PC-9 (cell line): ENCODE measurements at regions not wholly inside any gene's neighbourhood (a gene's known extent, or its start where the extent isn't known, plus 50 kb on each side); places are given as distances from the start of the nearest gene placed in this dataset.
"Not testable (repeated sequence)": the region's sequence is repeated elsewhere in the genome, so short reads cannot be mapped to it uniquely, and the experiment has no call there.

Experiments used
- BruUV-seq: library from RNA; stranded (reverse); fragments of 400-500 nt; replicated peaks from 2 replicates; lab custom pipeline; 2021; lab: Mats Ljungman, UMichigan
- CTCF ChIA-PET: fragments of 300-600 bp; sonication (Branson Sonifier 250); formaldehyde crosslinking; loops from one replicate; lab custom pipeline; 2022; ENCODE audit warnings: antibody characterized with exemption; lab: Charles Lee
- POLR2A ChIA-PET: fragments of 300-600 bp; sonication (Branson Sonifier 250); formaldehyde crosslinking; loops from one replicate; lab custom pipeline; 2022; ENCODE audit warnings: antibody characterized with exemption; ENCODE audit not compliant: unreplicated experiment; lab: Charles Lee
- DNase-seq, 2 experiments: peaks; one replicate each; pipeline versions ENCODE4 v3.0.0 to v3.0.0-alpha.2; 2015 to 2022; ENCODE audit warnings: mixed read lengths in 1 of 2
- H2AFZ ChIP-seq: fragments of 200-600 bp; sonication (generic); 2 replicates; pipeline ENCODE4 v1.8.1; 2017; ENCODE audit warnings: antibody characterized with exemption
- H3F3A ChIP-seq: fragments of 200-600 bp; sonication (generic); 2 replicates; pipeline ENCODE4 v1.8.1; 2017; ENCODE audit warnings: antibody characterized with exemption, mild to moderate bottlenecking, low read depth; ENCODE audit not compliant: insufficient read depth
- H3K27ac ChIP-seq: fragments of 200-600 bp; sonication (generic); 2 replicates; pipeline ENCODE4 v1.6.1; 2016; ENCODE audit warnings: mixed run types
- H3K27me3 ChIP-seq: fragments of 200-600 bp; sonication (generic); 2 replicates; pipeline ENCODE4 v1.6.1; 2016; ENCODE audit warnings: low read depth, mixed run types; ENCODE audit not compliant: insufficient read depth
- H3K36me3 ChIP-seq: fragments of 200-600 bp; sonication (generic); 2 replicates; pipeline ENCODE4 v1.6.1; 2016; ENCODE audit warnings: low read depth, mixed run types
- H3K4me1 ChIP-seq: fragments of 200-600 bp; sonication (generic); replicated peaks from 2 replicates; pipeline ENCODE4 v1.6.1; 2016; ENCODE audit warnings: mixed run types; ENCODE audit not compliant: insufficient read depth
- H3K4me2 ChIP-seq: fragments of 200-600 bp; sonication (generic); 2 replicates; pipeline ENCODE4 v1.6.1; 2017; ENCODE audit warnings: mixed run types
- H3K4me3 ChIP-seq: fragments of 200-600 bp; sonication (generic); 2 replicates; pipeline ENCODE4 v1.6.1; 2016; ENCODE audit warnings: mixed run types
- H3K79me2 ChIP-seq: fragments of 200-600 bp; sonication (generic); 2 replicates; pipeline ENCODE4 v1.6.1; 2017; ENCODE audit warnings: low read depth, mixed run types
- H3K9me2 ChIP-seq: fragments of 200-600 bp; sonication (generic); 2 replicates; pipeline ENCODE4 v1.8.1; 2017; ENCODE audit warnings: mild to moderate bottlenecking; ENCODE audit not compliant: insufficient read depth
- H3K9me3 ChIP-seq: fragments of 200-600 bp; sonication (generic); 2 replicates; pipeline ENCODE4 v1.8.1; 2016; ENCODE audit warnings: low read depth; ENCODE audit not compliant: insufficient read depth
- H4K20me1 ChIP-seq: fragments of 200-600 bp; sonication (generic); 2 replicates; pipeline ENCODE4 v1.8.1; 2017; ENCODE audit not compliant: insufficient read depth
- EZH2 ChIP-seq: fragments of 200-600 bp; sonication (generic); IDR thresholded peaks from 2 replicates; pipeline ENCODE4 v1.8.0; 2017; ENCODE audit warnings: antibody characterized with exemption, low read depth
- intact Hi-C: fragments of 100-400 bp; cut with micrococcal nuclease; formaldehyde crosslinking; loops from one replicate; pipeline ENCODE4 v1.10.0; 2022; ENCODE audit not compliant: unreplicated experiment
- TF ChIP-seq, protein P1 (sequence below): fragments of 200-600 bp; sonication (generic); conservative IDR thresholded peaks from 2 replicates; pipeline ENCODE4 v1.6.1; 2017; ENCODE audit warnings: mixed run types, antibody characterized with exemption, mild to moderate bottlenecking, moderate library complexity

GRCh38 chr7:68712956-68713495, 885.2 kb upstream of the AUTS2 start:
- ChIA-PET CTCF (no interaction called here), POLR2A (no interaction called here)
- no peaks in the 10 kb centered on the region for H3K27me3 ChIP-seq
- no peaks in the 10 kb centered on the region; the same call in 1 of the 2 replicates for H3F3A ChIP-seq
- H3K27ac ChIP-seq: no peak overlapping the region
- no peak overlapping the region for H3K4me3 ChIP-seq
- intact Hi-C loops: no loop called here
- no peak for DNase-seq
- no peak overlapping the region for H3K4me2 ChIP-seq
- no peaks in the 10 kb centered on the region for H4K20me1 ChIP-seq
- H3K36me3 ChIP-seq: no peaks in the 10 kb centered on the region
- no peak for TF ChIP-seq EZH2
- no TSS peak for BruUV-seq
- H2AFZ ChIP-seq: no peak overlapping the region
- no peaks in the 10 kb centered on the region for H3K79me2 ChIP-seq
- H3K9me2 ChIP-seq: no peaks in the 10 kb centered on the region
- H3K4me1 ChIP-seq: peaks cover 3% of the 10 kb centered on the region
- H3K9me3 ChIP-seq: no peaks in the 10 kb centered on the region

GRCh38 chr7:68714135-68714534, 884.1 kb upstream of the AUTS2 start:
- CTCF ChIA-PET, H3K9me2 ChIP-seq, H3K27ac ChIP-seq, intact Hi-C loops, H3K4me2 ChIP-seq, H3K36me3 ChIP-seq, H3F3A ChIP-seq, H4K20me1 ChIP-seq, H3K9me3 ChIP-seq, POLR2A ChIA-PET, H3K79me2 ChIP-seq, H3K27me3 ChIP-seq, BruUV-seq, H2AFZ ChIP-seq, H3K4me1 ChIP-seq, H3K4me3 ChIP-seq, DNase-seq: not testable (repeated sequence)

DNA sequence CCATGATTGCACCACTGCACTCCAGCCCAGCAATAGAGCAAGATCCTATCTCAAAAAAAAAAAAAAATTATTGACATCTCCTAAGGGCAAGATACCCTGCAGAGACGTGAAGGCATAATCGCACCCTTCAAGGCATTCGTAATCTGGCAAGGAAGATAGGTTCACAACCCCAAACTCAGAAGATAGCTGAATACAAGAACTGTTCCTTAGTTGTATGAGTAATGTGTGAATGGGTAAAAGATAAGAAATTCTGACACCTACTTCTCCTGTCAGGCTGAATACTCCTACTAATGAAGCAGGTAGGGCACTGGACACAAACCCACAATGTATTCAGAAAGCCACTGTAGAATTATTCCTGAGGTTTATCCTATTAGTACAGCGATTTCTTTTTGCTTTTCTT, 882.4 kb upstream of the AUTS2 start:
- Histone ChIP-seq H3K27ac (no peak overlapping the region), H4K20me1 (no peaks in the 10 kb centered on the region), H3K9me2 (no peaks in the 10 kb centered on the region), H3K4me1 (peaks cover 6% of the 10 kb centered on the region), H2AFZ (no peak overlapping the region), H3K79me2 (no peaks in the 10 kb centered on the region), H3K9me3 (no peaks in the 10 kb centered on the region), H3K27me3 (no peaks in the 10 kb centered on the region), H3K4me3 (no peak overlapping the region), H3F3A (no peaks in the 10 kb centered on the region; the same call in 1 of the 2 replicates), H3K36me3 (no peaks in the 10 kb centered on the region), H3K4me2 (no peak overlapping the region)
- no peak for DNase-seq
- intact Hi-C loops: no loop called here
- no TSS peak for BruUV-seq
- CTCF ChIA-PET: no interaction called here
- POLR2A ChIA-PET: no interaction called here
- TF ChIP-seq, protein P1, sequence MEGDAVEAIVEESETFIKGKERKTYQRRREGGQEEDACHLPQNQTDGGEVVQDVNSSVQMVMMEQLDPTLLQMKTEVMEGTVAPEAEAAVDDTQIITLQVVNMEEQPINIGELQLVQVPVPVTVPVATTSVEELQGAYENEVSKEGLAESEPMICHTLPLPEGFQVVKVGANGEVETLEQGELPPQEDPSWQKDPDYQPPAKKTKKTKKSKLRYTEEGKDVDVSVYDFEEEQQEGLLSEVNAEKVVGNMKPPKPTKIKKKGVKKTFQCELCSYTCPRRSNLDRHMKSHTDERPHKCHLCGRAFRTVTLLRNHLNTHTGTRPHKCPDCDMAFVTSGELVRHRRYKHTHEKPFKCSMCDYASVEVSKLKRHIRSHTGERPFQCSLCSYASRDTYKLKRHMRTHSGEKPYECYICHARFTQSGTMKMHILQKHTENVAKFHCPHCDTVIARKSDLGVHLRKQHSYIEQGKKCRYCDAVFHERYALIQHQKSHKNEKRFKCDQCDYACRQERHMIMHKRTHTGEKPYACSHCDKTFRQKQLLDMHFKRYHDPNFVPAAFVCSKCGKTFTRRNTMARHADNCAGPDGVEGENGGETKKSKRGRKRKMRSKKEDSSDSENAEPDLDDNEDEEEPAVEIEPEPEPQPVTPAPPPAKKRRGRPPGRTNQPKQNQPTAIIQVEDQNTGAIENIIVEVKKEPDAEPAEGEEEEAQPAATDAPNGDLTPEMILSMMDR: no peak
- TF ChIP-seq EZH2: no peak

DNA sequence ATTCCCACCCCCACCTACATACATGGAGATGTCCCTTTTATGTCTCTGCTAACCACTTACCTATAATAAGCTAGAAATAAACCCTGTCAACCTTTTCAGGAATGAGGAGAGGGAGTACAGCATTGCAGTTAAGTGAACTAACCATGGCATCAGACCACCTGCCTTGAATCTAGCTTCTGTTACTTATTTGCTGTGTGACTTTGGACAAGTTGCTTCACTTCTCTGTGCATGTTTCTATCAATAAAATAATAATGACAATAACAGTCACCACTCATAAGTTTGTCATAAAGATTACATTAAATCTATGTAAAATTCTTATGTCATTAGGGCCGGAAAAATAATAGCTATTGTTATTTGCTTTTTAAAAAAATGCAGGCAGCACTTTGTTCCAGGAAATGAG, 881.1 kb upstream of the AUTS2 start:
- H3K79me2 ChIP-seq: no peaks in the 10 kb centered on the region
- peaks cover 10% of the 10 kb centered on the region; the same call in 1 of the 2 replicates for H3F3A ChIP-seq
- POLR2A ChIA-PET: no interaction called here
- no peaks in the 10 kb centered on the region for H3K27me3 ChIP-seq
- intact Hi-C loops: no loop called here
- H3K36me3 ChIP-seq: no peaks in the 10 kb centered on the region
- no peaks in the 10 kb centered on the region for H4K20me1 ChIP-seq
- TF ChIP-seq EZH2: no peak
- TF ChIP-seq, protein P1: no peak
- H3K4me3 ChIP-seq: no peak overlapping the region
- H3K27ac ChIP-seq: no peak overlapping the region
- CTCF ChIA-PET: no interaction called here
- no peaks in the 10 kb centered on the region for H3K9me2 ChIP-seq
- DNase-seq: no peak
- no TSS peak for BruUV-seq
- no peak overlapping the region for H3K4me2 ChIP-seq
- H3K9me3 ChIP-seq: no peaks in the 10 kb centered on the region
- no peak overlapping the region for H2AFZ ChIP-seq
- H3K4me1 ChIP-seq: peaks cover 18% of the 10 kb centered on the region
